Spleen (tissue), 11 donors: ENCODE measurements at regions not wholly inside any gene's neighbourhood (a gene's known extent, or its start where the extent isn't known, plus 50 kb on each side); places are given as distances from the start of the nearest gene placed in this dataset.

Experiments
- DNase-seq: peaks from one replicate; pipeline ENCODE4 v3.0.0-alpha.2; 2020
- H3K27ac ChIP-seq, 8 donors: fragments of 200-600 bp; sonication (generic) in 7 of 8; 1 replicate in 4 of 8; 2 replicates in 4 of 8; pipeline versions ENCODE4 v1.5.0 to v1.8.0; 2016 to 2021; ENCODE audit warnings: inconsistent platforms in 4 of 8, mild to moderate bottlenecking in 4 of 8, moderate library complexity in 1 of 8
- H3K27me3 ChIP-seq, 7 donors: fragments of 200-600 bp; sonication (generic) in 6 of 7; replicated peaks in 1 of 7; 1 replicate in 4 of 7; 2 replicates in 3 of 7; pipeline versions ENCODE4 v1.5.0 to v1.8.0; 2016 to 2021; ENCODE audit warnings: inconsistent platforms in 3 of 7, mild to moderate bottlenecking in 1 of 7
- H3K36me3 ChIP-seq, 6 donors: fragments of 200-600 bp; sonication (generic) in 5 of 6; 1 replicate in 4 of 6; 2 replicates in 2 of 6; pipeline versions ENCODE4 v1.5.0 to v1.8.0; 2016 to 2021; ENCODE audit warnings: inconsistent platforms in 2 of 6
- H3K4me1 ChIP-seq, 6 donors: fragments of 200-600 bp; sonication (generic) in 5 of 6; 1 replicate in 3 of 6; 2 replicates in 3 of 6; pipeline versions ENCODE4 v1.5.0 to v1.8.0; 2016 to 2021; ENCODE audit warnings: inconsistent platforms in 3 of 6
- H3K4me3 ChIP-seq, 8 donors: fragments of 200-600 bp; sonication (generic) in 7 of 8; 1 replicate in 4 of 8; 2 replicates in 4 of 8; pipeline versions ENCODE4 v1.5.0 to v1.8.0; 2016 to 2021; ENCODE audit warnings: inconsistent platforms in 4 of 8, mild to moderate bottlenecking in 4 of 8, moderate library complexity in 2 of 8
- H3K9me3 ChIP-seq, 8 donors: fragments of 200-600 bp; sonication (generic) in 7 of 8; 1 replicate in 4 of 8; 2 replicates in 4 of 8; pipeline versions ENCODE4 v1.5.0 to v1.8.0; 2016 to 2021; ENCODE audit warnings: inconsistent platforms in 4 of 8
- CTCF ChIP-seq, 11 experiments: fragments of 200-600 bp in 7 of 11; fragments of 450-650 bp in 4 of 11; sonication (generic) in 4 of 11; IDR thresholded peaks in 8 of 11; conservative IDR thresholded peaks in 3 of 11; 1 replicate in 7 of 11; 2 replicates in 4 of 11; pipeline versions ENCODE4 v1.4.0 to v1.8.0; 2016 to 2021; ENCODE audit warnings: antibody characterized with exemption in 11 of 11, inconsistent platforms in 4 of 11, mild to moderate bottlenecking in 1 of 11
- POLR2A ChIP-seq, 3 donors: fragments of 450-650 bp; IDR thresholded peaks; one replicate each; pipeline ENCODE4 v1.5.1; 2017; ENCODE audit warnings: antibody characterized with exemption in 3 of 3, mild to moderate bottlenecking in 1 of 3
- POLR2AphosphoS5 ChIP-seq, 3 donors: sonication (generic); formaldehyde crosslinking; IDR thresholded peaks; one replicate each; pipeline ENCODE4 v1.5.1; 2017; ENCODE audit warnings: antibody characterized with exemption in 3 of 3
- WGBS, 5 donors: extraction: QIAGEN DNeasy Blood & Tissue Kit in 3 of 5; methylation state at CpG; one replicate each; pipeline versions ENCODE4 v1.1.5 to v1.1.7; 2013 to 2018; 5-methylcytosine and 5-hydroxymethylcytosine counted together
- intact Hi-C: fragments of 100-400 bp; cut with DNase I; formaldehyde crosslinking; loops from one replicate; pipeline ENCODE4 v1.15.0; 2023; ENCODE audit warnings: low total_unique reads
- donor health status: healthy with polysubstance abuse.
- donor health status: DM: no; HTN: no; CAD: no; lungs with moderate emphysema.
- donor health status: DM: no; HTN: no; CAD: no.
- donor health status: Bipolar disorder and iron deficiency.
- donor health status: healthy.
- donor health status: DM: no; HTN: no; CAD: no.
- donor health status: DM: yes; HTN: yes; CAD: no.

GRCh38 chr7:84502239-84502638 lies 307.6 kb upstream of the SEMA3A start:
- no peak overlapping the region for H3K27ac ChIP-seq
- 68 to 88% (median 84%) methylated on average over 1 of the region's 1 CpG for WGBS, 5 donors
- no peak for TF ChIP-seq POLR2AphosphoS5 (IDR thresholded peaks at IDR 0.05)
- TF ChIP-seq POLR2A (IDR thresholded peaks at IDR 0.05): no peak
- TF ChIP-seq CTCF (IDR thresholded peaks at IDR 0.05 in 8 of 11, conservative IDR thresholded peaks at IDR 0.05 in 3 of 11): no peak
- no peak for DNase-seq
- no peaks in the 10 kb centered on the region for H3K27me3 ChIP-seq
- H3K9me3 ChIP-seq: no peaks in the 10 kb centered on the region
- H3K4me3 ChIP-seq: no peak overlapping the region
- no peaks in the 10 kb centered on the region for H3K4me1 ChIP-seq
- intact Hi-C loops: no loop called here
- H3K36me3 ChIP-seq: no peaks in the 10 kb centered on the region

- no peaks in the 10 kb centered on the region for H3K27me3 ChIP-seq
- no peak overlapping the region for H3K4me3 ChIP-seq
- TF ChIP-seq CTCF (IDR thresholded peaks at IDR 0.05 in 8 of 11, conservative IDR thresholded peaks at IDR 0.05 in 3 of 11) (no peak), POLR2A (IDR thresholded peaks at IDR 0.05) (no peak), POLR2AphosphoS5 (IDR thresholded peaks at IDR 0.05) (no peak)
- no peaks in the 10 kb centered on the region for H3K9me3 ChIP-seq
- DNase-seq: no peak
- no peaks in the 10 kb centered on the region for H3K4me1 ChIP-seq
- no peaks in the 10 kb centered on the region for H3K36me3 ChIP-seq
- intact Hi-C loops: no loop called here
- WGBS, 5 donors: 30 to 59% (median 48%) methylated on average over 1 of the region's 1 CpG
- no peak overlapping the region for H3K27ac ChIP-seq
These were observed 303.3 kb upstream of the SEMA3A start for GRCh38 chr7:84497873-84498272.

- H3K36me3 ChIP-seq: no peaks in the 10 kb centered on the region
- no peak for DNase-seq
- no peaks in the 10 kb centered on the region for H3K4me1 ChIP-seq
- no peak overlapping the region for H3K4me3 ChIP-seq
- no peaks in the 10 kb centered on the region for H3K9me3 ChIP-seq
- intact Hi-C loops: no loop called here
- H3K27ac ChIP-seq: no peak overlapping the region
- TF ChIP-seq POLR2A (IDR thresholded peaks at IDR 0.05) (no peak), POLR2AphosphoS5 (IDR thresholded peaks at IDR 0.05) (no peak), CTCF (IDR thresholded peaks at IDR 0.05 in 8 of 11, conservative IDR thresholded peaks at IDR 0.05 in 3 of 11) (no peak)
- H3K27me3 ChIP-seq: no peaks in the 10 kb centered on the region
These were observed 300.5 kb upstream of the SEMA3A start for GRCh38 chr7:84495128-84495527.

- H3K4me3 ChIP-seq: no peak overlapping the region
- TF ChIP-seq POLR2AphosphoS5 (IDR thresholded peaks at IDR 0.05) (no peak), POLR2A (IDR thresholded peaks at IDR 0.05) (no peak), CTCF (IDR thresholded peaks at IDR 0.05 in 8 of 11, conservative IDR thresholded peaks at IDR 0.05 in 3 of 11) (no peak)
- intact Hi-C loops: no loop called here
- no peak overlapping the region for H3K27ac ChIP-seq
- no peaks in the 10 kb centered on the region for H3K9me3 ChIP-seq
- 82 to 93% (median 85%) methylated on average over 13 of the region's 13 CpGs for WGBS, 5 donors
- no peak for DNase-seq
- no peaks in the 10 kb centered on the region for H3K27me3 ChIP-seq
- no peaks in the 10 kb centered on the region for H3K36me3 ChIP-seq
- H3K4me1 ChIP-seq: no peaks in the 10 kb centered on the region
These were observed 297.8 kb upstream of the SEMA3A start for GRCh38 chr7:84492098-84493034.
